ENCODE measurements at regions not wholly inside any gene's neighbourhood (a gene's known extent, or its start where the extent isn't known, plus 50 kb on each side); places are given as distances from the start of the nearest gene placed in this dataset.

- TF ChIP-seq CTCF (IDR thresholded peaks at IDR 0.05): no peak
- no peak for TF ChIP-seq GABPA (IDR thresholded peaks at IDR 0.05; ENCODE audit: low read depth)
- no peak for TF ChIP-seq USF2 (IDR thresholded peaks at IDR 0.05; ENCODE audit: borderline replicate concordance, low read depth, low read length)
- no peak for TF ChIP-seq POLR2AphosphoS5 (IDR thresholded peaks at IDR 0.05; ENCODE audit: low read depth, low read length)
- no peak for TF ChIP-seq REST (IDR thresholded peaks at IDR 0.05; ENCODE audit: low read depth, low read length)
- no peak for TF ChIP-seq MXI1 (IDR thresholded peaks at IDR 0.05; ENCODE audit: low read depth, low read length)
- TF ChIP-seq CHD2 (IDR thresholded peaks at IDR 0.05; ENCODE audit: low read length, partially characterized antibody): no peak
- TF ChIP-seq EZH2phosphoT487 (IDR thresholded peaks at IDR 0.05; ENCODE audit: borderline replicate concordance, low read depth): no peak
- TF ChIP-seq YY1 (IDR thresholded peaks at IDR 0.05; ENCODE audit: low read depth): no peak
Observed at GRCh38 chr11:98536023-98536422, 484.7 kb upstream of the CNTN5 start.

Data from SK-N-SH (cell line).